AG20443 (cell line): ENCODE measurements at regions not wholly inside any gene's neighbourhood (a gene's known extent, or its start where the extent isn't known, plus 50 kb on each side); places are given as distances from the start of the nearest gene placed in this dataset.
A peak's percentile ranks its signal among the peaks of the same experiment; 100 is the strongest.
"Not testable (repeated sequence)": the region's sequence is repeated elsewhere in the genome, so short reads cannot be mapped to it uniquely, and the experiment has no call there.

Experiments used
- DNase-seq: peaks from one replicate; pipeline ENCODE4 v3.0.0; 2012; ENCODE audit warnings: low spot score, mixed read lengths

DNA sequence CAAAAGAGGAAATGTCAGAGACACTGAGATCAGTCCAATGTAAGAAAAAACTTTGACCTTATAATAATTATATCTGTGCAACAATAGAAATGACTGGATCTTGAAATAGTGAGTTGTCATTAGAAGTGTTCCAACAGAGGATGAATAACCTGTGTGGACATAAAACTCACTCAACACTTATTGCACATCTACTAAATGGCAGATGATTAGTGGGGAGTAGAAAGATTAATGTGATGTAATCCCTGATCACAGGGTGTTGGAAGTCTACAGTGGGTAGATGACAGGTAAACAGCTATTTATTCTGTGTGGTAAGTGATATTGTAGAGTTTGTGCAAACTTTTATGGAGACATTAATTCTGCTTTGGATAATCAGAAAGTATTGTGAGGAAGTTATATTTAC, 177.3 kb upstream of the HMHB1 start:
- DNase-seq = no peak

DNA sequence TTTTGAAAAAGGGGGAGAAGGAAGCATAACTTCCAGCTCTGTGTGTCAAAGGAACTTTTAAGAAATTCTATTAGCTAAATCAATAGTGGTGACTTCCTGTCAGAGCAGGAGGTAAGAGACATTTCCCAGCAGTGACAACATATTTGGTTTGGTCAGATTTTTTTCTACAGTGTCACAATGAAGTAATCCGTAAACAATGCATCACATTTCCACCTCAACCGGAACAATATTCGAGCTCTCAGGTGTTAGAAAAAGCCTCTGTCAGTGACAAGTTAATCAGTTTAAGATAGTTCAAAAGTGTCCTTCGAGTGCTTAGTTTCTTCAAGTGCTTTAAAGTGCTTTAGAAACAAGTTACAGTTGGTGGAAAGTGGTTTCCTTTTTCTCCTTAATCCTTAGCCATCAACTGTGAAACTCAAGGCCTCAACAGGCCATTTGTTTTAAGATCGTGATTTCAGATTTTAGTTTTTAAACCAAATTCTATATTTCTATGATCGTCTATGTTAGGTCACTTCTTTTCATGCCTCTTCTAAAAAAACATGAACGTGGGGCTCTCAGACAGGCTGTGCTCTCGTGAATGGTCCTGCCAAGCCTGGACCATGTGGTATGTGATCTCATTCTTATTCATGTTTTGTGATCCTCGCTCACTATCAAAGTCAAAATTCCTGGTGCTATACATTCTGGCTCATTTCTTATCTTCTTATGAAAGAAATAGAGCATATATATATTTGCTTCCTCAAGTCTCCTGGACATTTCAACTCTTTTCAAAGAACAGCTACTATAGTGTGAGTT, 181.9 kb upstream of the HMHB1 start:
- DNase-seq = peak; percentile 47

DNA sequence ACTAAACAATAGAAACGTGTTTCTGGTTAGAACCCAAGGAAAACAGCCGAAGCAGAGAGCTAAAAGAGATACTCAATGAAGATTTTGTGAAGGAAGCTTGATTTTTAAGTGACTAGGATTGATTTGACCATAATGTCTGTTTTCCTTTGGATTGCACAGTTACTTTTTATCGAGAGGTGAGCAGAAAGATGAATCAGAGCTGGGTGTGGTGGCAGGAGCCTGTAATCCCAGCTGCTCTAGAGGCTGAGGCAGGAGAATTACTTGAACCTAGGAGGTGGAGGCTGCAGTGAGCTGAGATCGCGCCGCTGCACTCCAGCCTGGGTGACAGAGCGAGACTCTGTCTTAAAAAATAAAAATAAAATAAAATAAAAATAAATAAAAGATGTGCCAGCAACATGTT, 186.9 kb upstream of the HMHB1 start:
- not testable (repeated sequence) for DNase-seq

DNA sequence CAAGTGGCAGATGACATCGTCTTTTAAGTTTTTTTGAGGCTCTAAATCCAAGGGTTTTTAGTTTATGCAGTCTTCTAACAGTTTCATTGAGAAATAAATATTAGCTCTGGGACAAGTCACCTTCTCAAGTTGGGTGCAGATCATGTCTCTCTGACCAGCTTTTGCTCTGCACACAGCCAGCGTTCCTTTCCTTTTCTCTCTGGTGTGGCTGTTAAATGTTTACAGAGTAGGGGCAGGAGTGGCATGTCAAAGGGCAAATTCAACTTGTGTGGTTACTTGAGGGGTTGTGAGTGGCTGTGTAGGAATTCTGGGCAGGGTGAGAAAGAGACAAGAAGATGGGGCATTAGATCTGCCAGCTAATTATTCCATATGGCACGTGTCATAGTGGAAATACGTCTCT, 187.5 kb upstream of the HMHB1 start:
- DNase-seq = no peak

DNA sequence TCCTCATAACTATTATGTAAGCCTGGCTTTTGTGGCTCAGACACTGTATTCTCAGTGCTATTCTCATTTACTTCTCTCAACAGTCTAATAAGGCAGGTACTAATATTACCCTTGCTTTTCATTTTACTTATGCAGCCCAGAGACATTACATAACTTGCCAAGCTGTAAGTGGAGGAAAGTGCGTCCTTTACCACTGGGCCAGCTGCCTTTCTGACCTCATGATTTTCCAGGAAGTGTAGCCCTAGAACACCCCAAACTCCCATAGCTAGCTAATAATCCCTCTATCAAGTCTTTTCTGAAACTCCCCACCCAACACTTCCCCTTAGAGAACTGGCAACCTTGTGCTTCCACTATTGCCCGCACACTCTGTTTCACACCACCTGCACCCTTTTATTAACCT, 192.9 kb upstream of the HMHB1 start:
- DNase-seq = no peak

DNA sequence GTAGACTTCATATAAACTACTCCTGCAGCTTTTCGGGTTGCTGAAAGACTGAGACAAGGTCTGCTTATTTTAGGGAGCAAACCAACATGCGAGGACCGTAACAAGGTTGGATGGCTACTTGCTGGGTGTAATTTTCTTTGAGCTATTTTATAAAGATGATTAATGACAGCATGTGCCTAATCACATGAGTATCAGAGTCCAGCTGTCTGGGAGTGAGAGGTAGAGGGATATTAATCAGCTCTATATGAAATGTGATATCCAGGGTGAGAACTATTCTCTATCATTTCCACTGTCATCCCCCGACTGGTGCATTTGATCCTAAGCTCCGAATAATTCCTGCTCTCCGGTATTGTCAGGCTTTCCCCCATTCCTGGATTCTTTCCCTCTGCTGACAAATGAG, 193.8 kb upstream of the HMHB1 start:
- DNase-seq = no peak

DNA sequence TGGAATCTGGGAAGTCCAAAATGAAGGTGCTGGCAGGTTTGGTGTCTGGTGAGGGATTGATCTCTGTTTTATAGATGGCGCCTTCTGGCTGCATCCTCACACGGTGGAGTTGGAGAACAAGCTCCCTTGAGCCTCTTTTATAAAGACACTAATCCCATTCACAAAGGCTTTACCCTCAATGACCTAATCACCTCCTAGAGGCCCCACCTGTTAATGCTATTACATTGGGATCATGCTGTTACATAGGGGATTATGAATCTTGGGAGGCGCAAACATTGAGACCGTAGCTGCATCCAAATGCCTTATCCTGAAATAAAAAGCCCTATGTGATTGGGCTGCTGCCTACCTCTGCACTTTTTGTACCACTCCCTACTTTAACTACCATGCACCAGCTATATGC, 197.1 kb upstream of the HMHB1 start:
- DNase-seq = no peak

DNA sequence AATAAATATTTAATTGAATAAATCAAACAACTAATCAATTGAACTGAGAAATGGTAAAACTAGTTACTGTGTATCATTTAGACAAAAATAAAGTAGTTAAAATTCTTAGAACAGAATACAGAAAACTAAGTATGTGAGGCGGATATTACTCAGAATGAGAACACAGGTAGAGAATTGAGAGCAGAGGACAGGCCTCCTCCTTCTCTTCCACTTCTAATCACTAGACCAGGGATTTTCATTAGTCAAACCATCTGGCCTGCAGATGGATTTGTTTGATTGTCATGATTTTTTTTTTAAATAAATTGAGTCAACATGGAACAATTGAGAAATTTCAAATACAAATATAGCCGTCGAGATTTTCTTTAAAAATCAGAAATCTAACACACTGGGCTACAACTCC, 198.6 kb upstream of the HMHB1 start:
- DNase-seq = peak; percentile 21

DNA sequence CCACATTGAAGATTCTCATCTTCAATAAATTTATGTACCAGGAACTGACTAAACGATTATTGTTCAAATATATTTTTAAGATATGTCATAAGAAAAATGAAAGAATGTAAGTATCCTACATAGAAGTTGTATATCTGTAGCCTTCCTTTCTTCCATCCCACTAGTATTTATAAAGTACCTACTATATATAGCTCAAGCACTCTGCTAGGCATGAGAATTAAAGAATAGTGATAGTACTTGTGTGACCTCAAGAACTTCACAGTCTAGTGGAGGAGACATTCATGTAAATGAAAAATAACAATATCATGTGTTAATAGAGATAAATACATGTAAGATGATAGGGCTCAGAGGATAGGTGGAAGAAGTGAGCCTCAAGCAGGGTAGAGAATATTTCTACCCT, 201.0 kb upstream of the HMHB1 start:
- no peak for DNase-seq

DNA sequence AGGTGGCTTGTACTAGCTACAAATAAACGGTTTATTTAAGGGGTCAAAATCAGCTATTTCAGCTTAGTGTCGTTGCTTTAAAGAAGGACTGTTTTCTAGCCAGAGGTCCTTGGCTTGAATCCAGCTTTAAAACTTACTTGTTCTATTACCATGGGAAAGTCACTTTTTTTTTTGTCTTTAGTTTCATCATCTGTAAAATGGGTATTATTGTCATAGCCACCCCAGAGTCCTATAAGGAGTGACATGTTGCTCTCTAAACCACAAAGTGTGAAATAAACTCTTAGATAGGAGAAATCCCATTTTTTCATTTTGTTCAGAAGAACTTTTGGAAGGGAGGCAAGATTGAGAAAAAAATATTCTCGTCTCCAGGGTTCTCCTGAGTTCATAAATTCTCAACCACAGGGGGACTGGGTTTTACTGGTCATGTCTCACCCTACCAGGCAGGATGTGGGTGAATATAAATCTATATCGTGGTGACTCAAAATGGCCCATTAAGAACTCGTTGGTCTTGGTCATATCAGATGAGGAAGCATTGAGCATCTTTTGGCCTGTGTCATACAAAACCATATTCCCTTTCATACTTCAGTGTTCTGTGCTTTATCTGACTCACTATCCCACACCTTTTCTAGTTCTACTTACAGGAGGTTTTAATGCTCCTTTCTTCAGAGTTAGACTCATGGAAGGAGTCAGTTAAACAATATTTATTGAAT, 202.7 kb upstream of the NR3C1 start:
- DNase-seq = no peak

DNA sequence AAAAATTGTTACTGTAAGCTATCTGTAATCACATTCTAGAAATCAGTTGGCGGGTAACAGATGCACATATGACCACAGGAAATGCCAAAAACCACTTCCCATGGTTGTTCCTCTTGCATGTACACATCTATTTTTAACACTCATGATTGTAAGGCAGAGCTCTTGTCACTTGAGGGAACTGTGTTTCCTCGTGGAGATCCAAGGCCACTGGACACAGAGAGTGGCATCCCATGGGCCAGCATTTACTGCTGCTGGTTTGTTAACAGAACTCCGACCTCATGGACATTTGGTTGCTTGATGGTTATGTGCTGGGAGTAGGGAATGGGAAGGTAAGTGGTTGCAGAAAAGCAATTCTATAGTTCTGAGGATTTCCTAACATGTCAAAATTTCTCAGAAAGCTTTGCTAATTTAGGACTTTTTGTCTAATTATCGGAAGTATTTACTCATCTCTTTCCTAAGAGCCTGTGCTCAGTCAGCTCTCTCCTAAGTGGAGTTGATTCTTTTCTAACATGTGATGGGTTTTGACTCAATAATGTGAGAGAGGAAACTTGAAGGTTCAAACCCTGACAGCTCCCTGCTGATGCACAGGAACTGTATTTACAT, 202.0 kb upstream of the NR3C1 start:
- DNase-seq = no peak

DNA sequence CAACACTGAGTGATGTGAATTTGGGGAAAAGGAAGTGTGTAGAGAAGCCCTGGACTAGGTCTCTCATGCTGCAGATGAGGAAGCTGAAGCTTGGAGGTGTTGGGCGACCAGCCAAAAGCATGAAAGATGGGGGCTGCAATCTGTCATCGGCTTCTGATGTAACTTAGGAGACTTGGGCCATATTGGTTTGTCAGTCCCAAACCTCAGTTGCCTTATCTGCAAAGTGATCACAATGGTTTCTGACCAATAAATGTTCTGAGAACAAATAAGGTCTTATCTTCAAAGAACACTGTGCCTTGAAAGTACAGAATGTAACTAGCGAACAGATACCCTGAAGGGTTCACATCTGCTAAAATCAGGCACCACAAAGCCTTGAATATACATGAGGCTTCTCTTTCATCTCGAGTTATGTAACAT, 198.4 kb upstream of the NR3C1 start:
- DNase-seq = no peak

DNA sequence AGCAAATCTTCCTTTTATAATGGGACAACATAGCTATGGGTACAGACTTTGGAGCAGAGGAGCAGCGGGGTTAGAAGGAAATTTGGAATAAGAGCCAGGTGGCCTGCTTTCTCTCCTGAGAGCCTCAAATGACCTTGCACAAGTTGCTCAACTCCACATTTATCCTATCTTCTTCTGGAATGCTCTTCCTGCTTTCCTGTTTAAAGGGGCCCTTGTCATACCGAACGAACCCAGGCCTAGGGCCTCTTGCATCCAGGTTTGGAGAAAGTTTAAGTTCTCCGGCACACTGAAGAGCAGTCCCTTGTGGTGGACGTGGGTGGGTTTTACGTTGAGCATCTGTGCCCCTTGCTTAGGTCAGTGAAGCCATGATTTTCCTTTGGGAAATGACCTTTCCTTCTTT, 197.9 kb upstream of the NR3C1 start:
- DNase-seq = no peak

DNA sequence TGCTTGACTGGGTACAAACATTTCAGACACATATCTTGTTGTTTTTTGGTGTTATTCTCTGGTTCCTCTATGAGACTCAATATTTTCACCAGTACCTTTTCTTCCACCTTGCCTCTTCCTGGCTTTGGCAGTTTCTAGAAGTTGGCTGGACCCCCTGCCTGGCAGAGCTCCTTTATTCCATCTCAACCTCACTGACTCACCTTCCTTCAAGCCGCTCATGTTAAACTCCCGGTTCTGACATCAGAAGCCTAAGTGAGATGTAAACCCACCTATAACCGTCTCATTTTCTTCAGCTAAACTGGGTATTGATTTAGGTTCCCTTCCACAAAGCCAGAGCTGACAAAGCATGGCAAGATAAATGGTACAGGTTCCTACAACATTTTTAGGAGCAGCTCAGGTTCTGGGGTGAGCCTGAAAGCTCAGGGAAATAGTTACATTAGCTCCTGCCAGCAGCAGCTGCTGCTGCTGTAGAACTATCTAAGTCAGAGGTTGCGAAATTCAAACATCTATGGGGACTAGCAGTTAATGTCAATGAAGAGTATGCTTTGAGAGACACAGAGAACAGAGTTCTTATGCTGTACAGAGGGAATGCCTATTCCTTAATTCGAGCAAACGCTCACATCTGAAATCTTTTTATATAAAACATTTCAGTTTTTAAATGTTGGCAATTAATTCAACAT, 197.1 kb upstream of the NR3C1 start:
- DNase-seq = peak; percentile 17

DNA sequence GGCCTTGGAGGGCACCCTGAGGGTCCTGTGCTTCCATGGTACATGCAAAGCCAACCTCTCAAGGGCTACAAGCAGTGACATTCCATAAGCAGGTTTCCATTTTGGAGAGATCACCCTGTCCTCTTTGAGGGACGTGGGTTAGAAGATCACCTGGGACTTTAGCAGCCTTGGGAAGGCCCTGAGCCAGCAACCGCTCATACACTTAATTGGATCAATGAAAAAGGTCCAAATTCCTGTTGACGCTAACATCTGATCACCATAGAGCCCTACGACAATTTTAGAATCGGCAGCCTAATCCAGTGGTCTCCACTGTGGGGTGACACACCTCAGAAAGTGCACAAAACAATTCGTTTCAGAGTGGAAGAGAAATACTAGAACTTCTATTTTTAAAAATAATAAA, 196.0 kb upstream of the NR3C1 start:
- no peak for DNase-seq

DNA sequence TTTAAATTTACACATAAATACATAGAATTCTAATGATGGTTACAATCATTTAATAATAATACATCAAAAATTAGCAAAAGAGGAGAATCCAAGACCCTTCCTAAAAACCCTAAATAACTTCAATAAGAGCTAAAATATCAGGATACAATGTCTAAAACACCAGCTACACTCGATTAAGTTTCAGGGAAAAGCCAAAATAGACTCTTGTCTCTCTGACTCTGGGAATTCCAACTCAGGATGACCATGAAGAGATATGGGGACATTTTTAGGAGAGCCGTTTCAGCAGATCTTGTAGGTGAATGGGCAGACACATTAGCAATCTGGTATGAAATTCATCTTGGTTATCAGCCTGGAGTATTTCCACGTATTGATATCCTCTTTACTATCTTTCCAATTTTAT, 193.3 kb upstream of the NR3C1 start:
- no peak for DNase-seq

DNA sequence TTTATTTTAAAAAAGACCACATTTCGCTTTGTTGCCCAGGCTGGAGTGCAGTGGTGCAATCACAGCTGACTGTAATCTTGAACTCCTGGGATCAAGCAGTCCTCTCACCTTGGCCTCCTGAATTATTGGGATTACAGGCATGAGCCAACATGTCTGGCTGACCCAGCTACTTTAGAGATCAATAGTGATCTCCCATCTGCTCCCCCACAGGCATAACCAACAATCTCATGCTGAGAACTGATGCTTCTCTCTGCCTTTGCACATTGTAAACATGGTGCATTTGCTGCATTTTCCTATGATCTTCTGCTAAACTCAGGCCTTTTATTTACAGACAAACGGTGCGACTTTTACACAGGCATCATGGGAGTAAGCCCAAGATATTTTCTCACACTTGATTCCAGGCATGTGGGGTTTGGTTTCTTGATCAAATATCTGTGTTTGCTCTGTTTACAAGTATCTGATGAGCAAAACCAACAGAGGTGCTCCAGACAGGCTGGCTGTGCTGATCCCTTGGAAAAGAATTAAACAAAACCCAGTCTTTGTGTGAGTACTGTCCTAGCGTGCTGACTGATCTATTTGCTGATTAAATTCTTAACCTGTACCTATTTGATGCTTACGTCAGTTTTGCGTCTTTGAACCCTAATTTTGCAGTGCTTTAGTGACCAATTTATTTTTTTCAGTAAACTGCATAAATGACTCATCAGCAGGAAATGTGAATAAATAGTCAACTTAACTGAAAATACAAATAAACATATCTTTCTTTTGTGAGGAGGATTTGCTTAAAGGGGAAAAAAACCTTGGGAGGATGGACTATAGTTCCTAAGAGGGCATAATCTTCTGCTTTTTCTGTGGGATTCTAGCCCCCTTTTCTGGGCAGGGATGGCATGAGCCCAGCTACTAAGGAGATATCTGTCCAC, 191.7 kb upstream of the NR3C1 start:
- peak; percentile 9 for DNase-seq

DNA sequence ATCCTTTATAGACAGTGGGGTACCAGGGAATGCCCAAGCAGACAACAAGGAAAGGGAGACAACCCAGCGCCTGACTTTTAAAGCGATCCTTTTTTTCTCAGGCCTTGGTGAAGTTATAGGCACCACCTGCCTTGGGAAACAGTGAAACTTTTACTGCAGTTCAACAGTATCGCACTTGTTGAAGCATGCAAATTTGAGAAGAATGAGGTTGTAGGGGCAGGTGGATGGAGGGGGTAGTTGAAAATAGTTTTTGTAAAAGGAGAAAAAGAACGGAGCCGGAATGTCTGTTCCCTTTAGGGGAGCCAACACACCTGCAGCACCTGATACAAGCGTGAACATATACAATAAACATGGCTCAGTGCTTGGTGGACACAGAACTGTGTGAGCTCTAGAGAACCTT, 190.2 kb upstream of the NR3C1 start:
- DNase-seq = no peak

DNA sequence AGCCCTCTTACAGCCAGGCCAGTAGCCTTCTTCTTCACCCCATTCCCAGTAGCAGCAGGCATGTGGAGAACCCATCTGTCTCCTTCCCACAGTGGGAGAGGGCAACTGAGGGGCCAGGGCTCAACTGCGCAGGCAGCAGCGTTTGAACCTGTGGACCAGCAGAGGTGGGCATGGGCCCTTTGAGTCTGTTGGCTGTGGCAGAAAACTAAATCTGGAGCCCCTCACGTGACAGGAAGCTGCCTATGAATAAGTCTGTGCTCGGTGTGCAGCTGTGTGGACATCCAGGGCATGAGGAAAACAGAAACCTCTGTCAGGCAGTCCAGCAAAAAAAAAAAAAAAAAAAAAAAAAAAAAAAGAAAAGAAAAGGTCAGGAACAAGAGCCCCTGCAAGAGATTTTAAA, 189.2 kb upstream of the NR3C1 start:
- DNase-seq = peak; percentile 51

DNA sequence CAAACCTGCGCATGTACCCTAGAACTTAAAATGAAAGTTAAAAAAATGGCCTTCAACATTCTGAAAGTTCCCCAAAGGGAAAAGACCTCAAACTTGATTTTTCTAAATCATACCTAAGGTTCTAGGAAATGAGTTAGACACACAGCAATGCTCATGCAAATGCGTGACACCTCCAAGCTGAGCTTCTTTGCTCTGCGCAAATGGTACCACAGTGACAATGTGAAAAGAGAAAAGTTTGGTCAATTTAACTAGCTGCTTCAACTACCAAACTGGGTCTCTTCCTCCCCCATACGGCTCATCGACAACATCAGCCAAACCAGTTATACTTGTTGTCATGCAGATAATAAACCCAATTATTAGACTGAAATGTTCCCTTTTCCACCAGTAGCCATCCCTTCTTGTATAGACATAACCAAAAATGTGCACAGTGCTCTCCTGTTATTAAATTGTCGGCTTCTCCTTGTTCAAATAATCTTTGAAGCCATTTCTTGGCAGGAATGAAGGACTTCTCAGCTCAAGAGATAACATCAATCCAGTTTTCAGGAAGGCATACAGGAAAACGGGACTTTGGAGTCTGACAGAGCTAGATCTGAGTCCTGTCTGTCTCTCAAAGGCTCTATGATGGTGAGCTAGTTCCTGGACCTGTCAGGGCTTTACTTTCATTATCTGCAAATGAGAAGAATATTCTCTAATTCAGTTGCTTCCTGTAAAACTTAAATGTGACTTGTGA, 185.6 kb upstream of the NR3C1 start:
- no peak for DNase-seq

DNA sequence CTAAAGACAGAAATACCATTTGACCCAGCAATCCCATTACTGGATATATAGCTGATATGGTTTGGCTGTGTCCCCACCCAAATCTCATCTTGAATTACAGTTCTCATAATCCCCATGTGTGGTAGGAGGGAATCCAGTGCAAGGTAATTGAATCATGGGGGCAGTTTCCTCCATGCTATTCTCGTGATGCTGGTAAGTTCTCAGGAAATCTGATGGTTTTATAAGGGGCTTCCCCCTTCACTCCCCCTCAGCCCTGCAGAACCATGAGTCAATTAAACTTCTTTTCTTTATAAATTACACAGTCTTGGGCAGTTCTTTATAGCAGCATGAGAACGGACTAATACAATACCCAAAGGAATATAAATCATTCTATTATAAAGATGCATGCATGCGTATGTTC, 184.6 kb upstream of the NR3C1 start:
- DNase-seq = not testable (repeated sequence)
